ENCODE measurements at regions not wholly inside any gene's neighbourhood (a gene's known extent, or its start where the extent isn't known, plus 50 kb on each side); places are given as distances from the start of the nearest gene placed in this dataset.

DNA sequence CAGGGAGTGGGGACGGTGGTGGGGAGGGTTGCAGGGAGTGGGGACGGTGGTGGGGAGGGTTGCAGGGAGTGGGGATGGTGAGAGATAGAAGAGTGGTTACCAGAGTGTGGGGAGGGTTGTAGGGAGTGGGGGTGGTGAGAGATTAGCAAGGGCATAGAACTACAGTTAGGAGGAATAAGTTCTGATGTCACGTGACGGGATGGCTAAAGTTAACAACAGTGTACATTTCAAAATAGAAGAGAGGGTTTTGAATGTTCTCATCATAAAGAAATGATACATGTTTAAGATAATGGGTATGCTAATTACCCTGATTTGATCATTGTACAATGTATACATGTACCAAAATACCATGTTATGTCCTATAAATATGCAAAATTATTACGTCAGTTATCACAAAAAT lies 57.6 kb upstream of the FRMD1 start:
- DNase-seq, result no peak
- ATAC-seq, result no peak
- H3K9me3 ChIP-seq, result no peaks in the 10 kb centered on the region
- no peak overlapping the region for H3K4me3 ChIP-seq
- H3K36me3 ChIP-seq, result no peaks in the 10 kb centered on the region
- TF ChIP-seq CTCF (IDR thresholded peaks at IDR 0.05) (no peak), POLR2A (IDR thresholded peaks at IDR 0.05) (no peak)
- H3K27ac ChIP-seq, result no peak overlapping the region
- H3K27me3 ChIP-seq, result no peaks in the 10 kb centered on the region
- H3K4me1 ChIP-seq, result peaks cover 0 to 4% (median 0%) of the 10 kb centered on the region in 4 donors
- WGBS (ENCODE audit: insufficient coverage, low coverage, low lambda C conversion rate, missing lambda C conversion rate), result 60% methylated on average over 5 of the region's 5 CpGs
- intact Hi-C loops (cut with DNase I), result no loop called here

- Histone ChIP-seq H3K9me3 (no peaks in the 10 kb centered on the region), H3K36me3 (no peaks in the 10 kb centered on the region), H3K4me1 (peaks cover 0 to 4% (median 0%) of the 10 kb centered on the region in 4 donors), H3K27ac (no peak overlapping the region), H3K4me3 (no peak overlapping the region), H3K27me3 (no peaks in the 10 kb centered on the region)
- intact Hi-C loops (cut with DNase I), result no loop called here
- ATAC-seq (no peak), DNase-seq (no peak)
- WGBS (ENCODE audit: insufficient coverage, low coverage, low lambda C conversion rate, missing lambda C conversion rate), result 70% methylated on average over 4 of the region's 7 CpGs
- TF ChIP-seq POLR2A (IDR thresholded peaks at IDR 0.05), result no peak
- no peak for TF ChIP-seq CTCF (IDR thresholded peaks at IDR 0.05)
Observed at GRCh38 chr6:168136001-168136400, 57.0 kb upstream of the FRMD1 start.

DNA sequence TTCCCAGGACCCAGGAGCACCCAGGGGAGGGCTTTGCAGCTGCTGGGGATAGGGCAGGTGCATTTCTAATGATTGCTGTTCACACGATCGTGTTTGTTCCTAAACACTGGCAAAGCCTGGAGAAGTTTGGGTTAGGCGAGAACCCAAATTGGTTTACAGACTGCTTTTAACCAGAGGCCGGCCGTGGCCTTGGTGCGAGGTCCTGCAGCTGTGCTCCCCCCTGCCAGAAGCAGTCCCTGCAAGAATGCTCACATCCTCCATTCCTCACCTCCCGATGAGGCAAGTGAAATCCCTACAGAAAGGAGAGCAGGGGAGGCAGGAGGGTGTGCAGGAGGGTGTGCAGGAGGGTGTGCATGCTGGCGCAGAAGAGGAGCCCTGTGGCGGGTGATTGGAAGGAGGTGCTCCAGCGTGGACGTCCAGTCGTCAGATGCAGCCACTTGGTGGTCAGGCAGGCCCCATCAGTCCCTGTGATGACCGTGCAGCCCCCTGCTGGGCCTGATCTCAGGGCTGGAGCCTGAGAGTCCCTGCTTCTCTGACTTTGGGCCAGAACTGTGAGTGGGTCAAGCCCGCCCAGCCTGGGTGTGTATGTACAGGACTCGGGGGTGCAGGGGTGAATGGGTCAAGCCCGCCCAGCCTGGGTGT lies 55.7 kb upstream of the FRMD1 start:
- Histone ChIP-seq H3K9me3 (no peaks in the 10 kb centered on the region), H3K4me1 (peaks cover 0 to 4% (median 0%) of the 10 kb centered on the region in 4 donors), H3K27ac (no peak overlapping the region), H3K36me3 (no peaks in the 10 kb centered on the region), H3K27me3 (no peaks in the 10 kb centered on the region), H3K4me3 (no peak overlapping the region)
- intact Hi-C loops (cut with DNase I), result no loop called here
- no peak for ATAC-seq
- TF ChIP-seq POLR2A (IDR thresholded peaks at IDR 0.05) (no peak), CTCF (IDR thresholded peaks at IDR 0.05) (no peak)
- 87% methylated on average over 7 of the region's 16 CpGs for WGBS (ENCODE audit: insufficient coverage, low coverage, low lambda C conversion rate, missing lambda C conversion rate)
- no peak for DNase-seq

GRCh38 chr6:168133687-168134559 lies 54.9 kb upstream of the FRMD1 start:
- Histone ChIP-seq H3K4me3 (no peak overlapping the region), H3K36me3 (no peaks in the 10 kb centered on the region), H3K27ac (peak overlapping the region in 1 of 3 donors; percentile 22), H3K27me3 (no peaks in the 10 kb centered on the region), H3K9me3 (no peaks in the 10 kb centered on the region), H3K4me1 (peaks cover 0 to 4% (median 0%) of the 10 kb centered on the region in 4 donors)
- 46% methylated on average over 6 of the region's 16 CpGs for WGBS (ENCODE audit: insufficient coverage, low coverage, low lambda C conversion rate, missing lambda C conversion rate)
- intact Hi-C loops (cut with DNase I), result no loop called here
- no peak for TF ChIP-seq POLR2A (IDR thresholded peaks at IDR 0.05)
- no peak for TF ChIP-seq CTCF (IDR thresholded peaks at IDR 0.05)
- peak in 3 of 4 donors; percentile 18 to 30 (median 30) for ATAC-seq
- DNase-seq, result no peak

All from right lobe of liver (tissue), 6 donors.